Tibial nerve (tissue), 3 donors: ENCODE measurements at regions not wholly inside any gene's neighbourhood (a gene's known extent, or its start where the extent isn't known, plus 50 kb on each side); places are given as distances from the start of the nearest gene placed in this dataset.

Source experiments
- POLR2A ChIP-seq, 2 donors: fragments of 450-650 bp; IDR thresholded peaks; one replicate each; pipeline ENCODE4 v1.6.1; 2017; ENCODE audit warnings: antibody characterized with exemption in 2 of 2, mild to moderate bottlenecking in 2 of 2, moderate library complexity in 2 of 2
- TF ChIP-seq, protein P1 (sequence below), 5 experiments: fragments of 200-600 bp in 3 of 5; fragments of 450-650 bp in 2 of 5; sonication (generic) in 3 of 5; IDR thresholded peaks; one replicate each; pipeline ENCODE4 v1.5.1; 2016 to 2019; ENCODE audit warnings: antibody characterized with exemption in 5 of 5, mild to moderate bottlenecking in 3 of 5, moderate library complexity in 2 of 5

DNA sequence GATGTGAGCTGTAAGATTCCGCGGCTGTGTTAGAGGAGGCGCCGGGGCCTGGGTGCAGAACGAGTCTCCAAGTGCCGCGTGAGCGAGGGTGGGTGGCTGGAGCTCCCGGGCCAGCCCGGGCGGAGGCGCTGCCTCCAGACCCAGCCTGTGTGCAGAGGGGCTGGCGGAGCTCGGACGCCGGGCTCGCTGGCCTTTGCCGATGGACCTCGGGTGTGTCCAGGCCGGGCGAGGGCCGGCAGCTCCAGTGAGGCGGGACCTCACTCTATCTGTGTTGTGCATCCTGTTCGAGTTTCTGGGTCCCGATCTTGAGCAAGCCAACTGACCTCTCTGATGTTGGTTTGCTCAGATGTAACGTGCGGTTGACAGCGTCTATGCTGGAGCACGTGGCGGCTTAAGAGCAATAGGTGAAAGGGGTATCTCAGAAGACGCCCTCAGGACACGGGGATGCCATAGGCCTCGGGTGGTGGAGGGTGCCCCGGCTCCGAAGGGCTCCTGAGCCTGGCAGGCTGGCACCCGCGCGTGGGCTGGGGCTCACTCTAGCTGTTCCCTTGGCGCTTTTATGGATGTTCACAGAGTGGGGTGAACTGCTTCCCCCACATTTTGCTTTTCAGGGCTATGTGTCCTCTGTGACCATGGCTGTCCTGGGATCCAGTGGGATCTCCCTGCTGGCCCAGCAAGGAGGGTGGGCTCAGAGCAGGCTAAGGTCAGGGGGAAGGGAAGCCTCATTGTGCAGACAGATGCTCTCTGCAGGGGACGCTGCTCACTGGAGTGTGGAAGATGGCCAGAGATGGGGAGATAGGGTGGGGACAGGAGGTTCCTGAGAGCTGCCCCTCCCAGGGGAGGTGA is 69.8 kb downstream of the MRPL36 start:
- TF ChIP-seq, protein P1, sequence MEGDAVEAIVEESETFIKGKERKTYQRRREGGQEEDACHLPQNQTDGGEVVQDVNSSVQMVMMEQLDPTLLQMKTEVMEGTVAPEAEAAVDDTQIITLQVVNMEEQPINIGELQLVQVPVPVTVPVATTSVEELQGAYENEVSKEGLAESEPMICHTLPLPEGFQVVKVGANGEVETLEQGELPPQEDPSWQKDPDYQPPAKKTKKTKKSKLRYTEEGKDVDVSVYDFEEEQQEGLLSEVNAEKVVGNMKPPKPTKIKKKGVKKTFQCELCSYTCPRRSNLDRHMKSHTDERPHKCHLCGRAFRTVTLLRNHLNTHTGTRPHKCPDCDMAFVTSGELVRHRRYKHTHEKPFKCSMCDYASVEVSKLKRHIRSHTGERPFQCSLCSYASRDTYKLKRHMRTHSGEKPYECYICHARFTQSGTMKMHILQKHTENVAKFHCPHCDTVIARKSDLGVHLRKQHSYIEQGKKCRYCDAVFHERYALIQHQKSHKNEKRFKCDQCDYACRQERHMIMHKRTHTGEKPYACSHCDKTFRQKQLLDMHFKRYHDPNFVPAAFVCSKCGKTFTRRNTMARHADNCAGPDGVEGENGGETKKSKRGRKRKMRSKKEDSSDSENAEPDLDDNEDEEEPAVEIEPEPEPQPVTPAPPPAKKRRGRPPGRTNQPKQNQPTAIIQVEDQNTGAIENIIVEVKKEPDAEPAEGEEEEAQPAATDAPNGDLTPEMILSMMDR (IDR thresholded peaks at IDR 0.05): no peak
- no peak for TF ChIP-seq POLR2A (IDR thresholded peaks at IDR 0.05)
